Neural progenitor cell (in vitro differentiated cells): ENCODE measurements at regions not wholly inside any gene's neighbourhood (a gene's known extent, or its start where the extent isn't known, plus 50 kb on each side); places are given as distances from the start of the nearest gene placed in this dataset.

Source experiments
- DNase-seq: peaks from one replicate; pipeline ENCODE4 v3.0.0-alpha.2; 2016; ENCODE audit warnings: low spot score
- H2AFZ ChIP-seq: fragments of 200-600 bp; sonication (generic); replicated peaks from 2 replicates; pipeline ENCODE4 v1.6.1; 2016; ENCODE audit warnings: antibody characterized with exemption
- H3F3A ChIP-seq: fragments of 200-600 bp; sonication (generic); 2 replicates; pipeline ENCODE4 v1.6.1; 2016; ENCODE audit warnings: antibody characterized with exemption, low read depth
- H3K27ac ChIP-seq: fragments of 200-600 bp; sonication (generic); 2 replicates; pipeline ENCODE4 v1.5.1; 2016; ENCODE audit warnings: mild to moderate bottlenecking
- H3K27me3 ChIP-seq: fragments of 200-600 bp; sonication (generic); 2 replicates; pipeline ENCODE4 v1.6.1; 2016; ENCODE audit warnings: mild to moderate bottlenecking, moderate library complexity
- H3K36me3 ChIP-seq: fragments of 200-600 bp; sonication (generic); 2 replicates; pipeline ENCODE4 v1.5.1; 2016
- H3K4me1 ChIP-seq: fragments of 200-600 bp; sonication (generic); 2 replicates; pipeline ENCODE4 v1.6.1; 2016; ENCODE audit warnings: mixed run types
- H3K4me2 ChIP-seq: fragments of 200-600 bp; sonication (generic); 2 replicates; pipeline ENCODE4 v1.6.1; 2016
- H3K4me3 ChIP-seq: fragments of 200-600 bp; sonication (generic); 2 replicates; pipeline ENCODE4 v1.5.1; 2016
- H3K79me2 ChIP-seq: fragments of 200-600 bp; sonication (generic); 2 replicates; pipeline ENCODE4 v1.6.1; 2016; ENCODE audit warnings: low read depth
- H3K9ac ChIP-seq: fragments of 200-600 bp; sonication (generic); 2 replicates; pipeline ENCODE4 v1.6.1; 2016
- H3K9me3 ChIP-seq: fragments of 200-600 bp; sonication (generic); 2 replicates; pipeline ENCODE4 v1.5.1; 2016; ENCODE audit warnings: low read depth
- H4K20me1 ChIP-seq: fragments of 200-600 bp; sonication (generic); 2 replicates; pipeline ENCODE4 v1.6.1; 2016; ENCODE audit warnings: low read depth
- H3K27ac Mint-ChIP-seq: 3 replicates; pipeline ENCODE4 v1.8.0; 2021; ENCODE audit warnings: mixed read lengths
- H3K27me3 Mint-ChIP-seq: 2 replicates; pipeline ENCODE4 v1.8.0; 2022; ENCODE audit warnings: low read depth, mild to moderate bottlenecking, inconsistent platforms, moderate library complexity, mixed read lengths; ENCODE audit not compliant: insufficient read depth
- H3K36me3 Mint-ChIP-seq: 3 replicates; pipeline ENCODE4 v1.8.0; 2021; ENCODE audit warnings: mixed read lengths
- H3K4me1 Mint-ChIP-seq: 3 replicates; pipeline ENCODE4 v1.8.0; 2021; ENCODE audit warnings: mixed read lengths
- H3K4me3 Mint-ChIP-seq: 3 replicates; pipeline ENCODE4 v1.8.0; 2021; ENCODE audit warnings: mild to moderate bottlenecking, moderate library complexity, mixed read lengths
- H3K9me3 Mint-ChIP-seq: 3 replicates; pipeline ENCODE4 v1.8.0; 2020; ENCODE audit warnings: mixed read lengths
- CTCF ChIP-seq: fragments of 200-600 bp; sonication (generic); IDR thresholded peaks from 2 replicates; pipeline ENCODE4 v1.5.1; 2017; ENCODE audit warnings: antibody characterized with exemption, mild to moderate bottlenecking
- EZH2 ChIP-seq: fragments of 200-600 bp; sonication (generic); IDR thresholded peaks from 2 replicates; pipeline ENCODE4 v1.6.1; 2017; ENCODE audit warnings: antibody characterized with exemption, mild to moderate bottlenecking, moderate library complexity
- EZH2phosphoT487 ChIP-seq: fragments of 200-600 bp; sonication (generic); IDR thresholded peaks from 2 replicates; pipeline ENCODE4 v1.6.1; 2017; ENCODE audit warnings: antibody characterized with exemption

GRCh38 chr3:102207151-102207571 is 227.7 kb upstream of the ZPLD1 start:
- TF ChIP-seq EZH2phosphoT487 (no peak), EZH2 (no peak), CTCF (no peak)
- no peaks in the 10 kb centered on the region for H3K36me3 ChIP-seq
- H3K27ac Mint-ChIP-seq, result no peak overlapping the region
- H3K4me1 Mint-ChIP-seq, result no peaks in the 10 kb centered on the region
- H3K4me3 Mint-ChIP-seq, result no peak overlapping the region
- no peak overlapping the region for H3K9ac ChIP-seq
- H3K27me3 ChIP-seq, result no peaks in the 10 kb centered on the region
- no peaks in the 10 kb centered on the region for H4K20me1 ChIP-seq
- no peaks in the 10 kb centered on the region for H3K36me3 Mint-ChIP-seq
- H2AFZ ChIP-seq, result no peak overlapping the region
- no peaks in the 10 kb centered on the region for H3K27me3 Mint-ChIP-seq
- H3K9me3 Mint-ChIP-seq, result no peaks in the 10 kb centered on the region
- H3F3A ChIP-seq, result no peaks in the 10 kb centered on the region
- H3K79me2 ChIP-seq, result no peaks in the 10 kb centered on the region
- no peaks in the 10 kb centered on the region for H3K9me3 ChIP-seq
- no peaks in the 10 kb centered on the region for H3K4me1 ChIP-seq
- no peak overlapping the region for H3K27ac ChIP-seq
- H3K4me3 ChIP-seq, result no peak overlapping the region
- no peak overlapping the region for H3K4me2 ChIP-seq
- DNase-seq, result no peak

- no peaks in the 10 kb centered on the region for H3K4me1 ChIP-seq
- H3K36me3 ChIP-seq, result peaks cover 6% of the 10 kb centered on the region
- TF ChIP-seq EZH2phosphoT487, result no peak
- no peak for TF ChIP-seq CTCF
- no peak for TF ChIP-seq EZH2
- Mint-ChIP-seq H3K27me3 (no peaks in the 10 kb centered on the region), H3K36me3 (no peaks in the 10 kb centered on the region), H3K4me1 (no peaks in the 10 kb centered on the region), H3K27ac (no peak overlapping the region), H3K4me3 (no peak overlapping the region), H3K9me3 (peaks cover 3% of the 10 kb centered on the region)
- no peak overlapping the region for H3K4me3 ChIP-seq
- no peaks in the 10 kb centered on the region for H3F3A ChIP-seq
- H3K4me2 ChIP-seq, result no peak overlapping the region
- H2AFZ ChIP-seq, result no peak overlapping the region
- no peak for DNase-seq
- H3K79me2 ChIP-seq, result no peaks in the 10 kb centered on the region
- no peaks in the 10 kb centered on the region for H3K27me3 ChIP-seq
- no peak overlapping the region for H3K9ac ChIP-seq
- no peak overlapping the region for H3K27ac ChIP-seq
- no peaks in the 10 kb centered on the region for H4K20me1 ChIP-seq
- H3K9me3 ChIP-seq, result no peaks in the 10 kb centered on the region
Observed at GRCh38 chr3:102215166-102215565, 219.6 kb upstream of the ZPLD1 start.

GRCh38 chr3:102223132-102223531 is 211.7 kb upstream of the ZPLD1 start:
- H3K36me3 Mint-ChIP-seq, result no peaks in the 10 kb centered on the region
- no peak overlapping the region for H3K4me3 Mint-ChIP-seq
- Histone ChIP-seq H2AFZ (peak overlapping the region; percentile 30), H3K4me3 (no peak overlapping the region), H3K27ac (no peak overlapping the region), H3K4me2 (no peak overlapping the region), H4K20me1 (no peaks in the 10 kb centered on the region), H3K9me3 (no peaks in the 10 kb centered on the region), H3K9ac (no peak overlapping the region), H3K4me1 (no peaks in the 10 kb centered on the region), H3K79me2 (no peaks in the 10 kb centered on the region), H3F3A (no peaks in the 10 kb centered on the region), H3K27me3 (no peaks in the 10 kb centered on the region), H3K36me3 (no peaks in the 10 kb centered on the region)
- no peak for TF ChIP-seq CTCF
- TF ChIP-seq EZH2phosphoT487, result no peak
- TF ChIP-seq EZH2, result no peak
- DNase-seq, result no peak
- no peak overlapping the region for H3K27ac Mint-ChIP-seq
- H3K4me1 Mint-ChIP-seq, result no peaks in the 10 kb centered on the region
- peaks cover 2% of the 10 kb centered on the region for H3K27me3 Mint-ChIP-seq
- H3K9me3 Mint-ChIP-seq, result peaks cover 3% of the 10 kb centered on the region

GRCh38 chr3:102224171-102224570 is 210.6 kb upstream of the ZPLD1 start:
- no peak for DNase-seq
- peaks cover 5% of the 10 kb centered on the region for H3K27me3 Mint-ChIP-seq
- H3K79me2 ChIP-seq, result no peaks in the 10 kb centered on the region
- H4K20me1 ChIP-seq, result no peaks in the 10 kb centered on the region
- no peaks in the 10 kb centered on the region for H3F3A ChIP-seq
- H3K9ac ChIP-seq, result no peak overlapping the region
- H2AFZ ChIP-seq, result no peak overlapping the region
- no peak overlapping the region for H3K4me3 ChIP-seq
- H3K36me3 ChIP-seq, result no peaks in the 10 kb centered on the region
- no peak overlapping the region for H3K4me2 ChIP-seq
- no peaks in the 10 kb centered on the region for H3K27me3 ChIP-seq
- TF ChIP-seq CTCF (no peak), EZH2 (no peak), EZH2phosphoT487 (no peak)
- H3K9me3 Mint-ChIP-seq, result peaks cover 3% of the 10 kb centered on the region
- no peaks in the 10 kb centered on the region for H3K4me1 ChIP-seq
- H3K4me3 Mint-ChIP-seq, result no peak overlapping the region
- H3K36me3 Mint-ChIP-seq, result no peaks in the 10 kb centered on the region
- no peaks in the 10 kb centered on the region for H3K9me3 ChIP-seq
- no peak overlapping the region for H3K27ac Mint-ChIP-seq
- H3K4me1 Mint-ChIP-seq, result no peaks in the 10 kb centered on the region
- no peak overlapping the region for H3K27ac ChIP-seq
